T1000 (cell line): ENCODE measurements at regions not wholly inside any gene's neighbourhood (a gene's known extent, or its start where the extent isn't known, plus 50 kb on each side); places are given as distances from the start of the nearest gene placed in this dataset.
"Not testable (repeated sequence)": the region's sequence is repeated elsewhere in the genome, so short reads cannot be mapped to it uniquely, and the experiment has no call there.

ENCODE experiments used
- DNase-seq: peaks from one replicate; lab custom pipeline; 2025; ENCODE audit warnings: mixed read lengths; lab: John Stamatoyannopoulos, UW

- not testable (repeated sequence) for DNase-seq
These were observed 102.5 kb upstream of the UGP2 start for GRCh38 chr2:63739180-63739579.

- no peak for DNase-seq
These were observed 101.7 kb upstream of the UGP2 start for GRCh38 chr2:63740020-63740419.

GRCh38 chr2:63740943-63741342 is 100.8 kb upstream of the UGP2 start:
- DNase-seq, result no peak

- DNase-seq, result no peak
These were observed 99.7 kb upstream of the UGP2 start for GRCh38 chr2:63741884-63742579.

GRCh38 chr2:63742580-63742976 is 99.1 kb upstream of the UGP2 start:
- DNase-seq, result no peak

- DNase-seq, result no peak
These were observed 98.3 kb upstream of the UGP2 start for GRCh38 chr2:63743170-63743981.

- no peak for DNase-seq
These were observed 97.4 kb upstream of the UGP2 start for GRCh38 chr2:63743982-63744966.

- DNase-seq, result not testable (repeated sequence)
These were observed 95.1 kb upstream of the UGP2 start for GRCh38 chr2:63746548-63746947.

- no peak for DNase-seq
These were observed 89.8 kb upstream of the UGP2 start for GRCh38 chr2:63751901-63752300.

GRCh38 chr2:63755216-63755615 is 86.5 kb upstream of the UGP2 start:
- no peak for DNase-seq

GRCh38 chr2:63755965-63756364 is 85.7 kb upstream of the UGP2 start:
- DNase-seq, result no peak

GRCh38 chr2:63763391-63763941 is 78.2 kb upstream of the UGP2 start:
- no peak for DNase-seq

- no peak for DNase-seq
These were observed 77.1 kb upstream of the UGP2 start for GRCh38 chr2:63764630-63765029.

GRCh38 chr2:63765117-63765516 is 76.6 kb upstream of the UGP2 start:
- DNase-seq, result no peak

- DNase-seq, result no peak
These were observed 74.4 kb upstream of the UGP2 start for GRCh38 chr2:63767307-63767706.

GRCh38 chr2:63768051-63768450 is 73.6 kb upstream of the UGP2 start:
- DNase-seq, result no peak

GRCh38 chr2:63769915-63770314 is 71.8 kb upstream of the UGP2 start:
- DNase-seq, result no peak

GRCh38 chr2:63772061-63772460 is 69.6 kb upstream of the UGP2 start:
- no peak for DNase-seq

- no peak for DNase-seq
These were observed 66.5 kb upstream of the UGP2 start for GRCh38 chr2:63775191-63775590.

GRCh38 chr2:63776382-63776781 is 65.3 kb upstream of the UGP2 start:
- no peak for DNase-seq

- no peak for DNase-seq
These were observed 63.9 kb upstream of the UGP2 start for GRCh38 chr2:63777816-63778215.

- DNase-seq, result no peak
These were observed 63.3 kb upstream of the UGP2 start for GRCh38 chr2:63778391-63778790.
